HepG2 (cell line): ENCODE measurements at regions not wholly inside any gene's neighbourhood (a gene's known extent, or its start where the extent isn't known, plus 50 kb on each side); places are given as distances from the start of the nearest gene placed in this dataset.

Experiments used
- ATAC-seq: fragments of 200-7000 bp; cut with Tn5 transposase; 3 replicates; pipeline ENCODE4 v1.9.1; 2020; ENCODE audit warnings: mild to moderate bottlenecking, moderate library complexity
- BruUV-seq: library from RNA; stranded (reverse); fragments of 400-500 nt; replicated peaks from 2 replicates; lab custom pipeline; 2021; lab: Mats Ljungman, UMichigan
- CTCF ChIA-PET: fragments of 300-600 bp; formaldehyde crosslinking; extraction: SDS; loops from one replicate; lab custom pipeline; 2021; ENCODE audit warnings: low total read pairs, inconsistent platforms, low intra/inter-chr PET ratio; lab: Yijun Ruan, JAX
- POLR2A ChIA-PET: fragments of 350-600 bp; sonication (Branson Sonifier 250); formaldehyde crosslinking; loops from one replicate; lab custom pipeline; 2020; ENCODE audit warnings: antibody characterized with exemption, inconsistent platforms; lab: Yijun Ruan, JAX
- DNase-seq: peaks from one replicate; pipeline ENCODE4 v3.0.0-alpha.2; 2015; ENCODE audit warnings: low spot score
- FAIRE-seq: peaks from 3 replicates; lab custom pipeline; 2011; peaks lifted over from hg19 to GRCh38; lab: Jason Lieb, UNC
- H2AFZ ChIP-seq: one replicate; pipeline ENCODE4 v1.6.1; 2011; ENCODE audit warnings: low read length, inconsistent platforms
- H3K27ac ChIP-seq: fragments of 300-600 bp; 3 replicates; pipeline ENCODE4 v1.8.0; 2011; ENCODE audit warnings: mixed run types, mild to moderate bottlenecking, mixed read lengths, low read length, inconsistent platforms; ENCODE audit not compliant: insufficient read depth; ENCODE audit errors: extremely low read length
- H3K27me3 ChIP-seq, 2 experiments: fragments of 200-600 bp in 1 of 2; 2 replicates in 1 of 2; 3 replicates in 1 of 2; pipeline versions ENCODE4 v1.6.0 to v1.8.0; 2011; ENCODE audit warnings: low read length in 2 of 2, mild to moderate bottlenecking in 2 of 2, moderate library complexity in 2 of 2, inconsistent platforms in 1 of 2; ENCODE audit not compliant: insufficient read depth in 2 of 2, control insufficient read depth in 1 of 2
- H3K36me3 ChIP-seq, 2 experiments: fragments of 200-600 bp in 1 of 2; replicated peaks in 1 of 2; 2 replicates in 1 of 2; 3 replicates in 1 of 2; pipeline versions ENCODE4 v1.5.1 to v1.8.0; 2011; ENCODE audit warnings: low read length in 2 of 2, inconsistent platforms in 1 of 2; ENCODE audit not compliant: insufficient read depth in 2 of 2, control insufficient read depth in 1 of 2
- H3K4me1 ChIP-seq: 2 replicates; pipeline ENCODE4 v1.5.1; 2012; ENCODE audit warnings: low read length, inconsistent platforms; ENCODE audit not compliant: insufficient read depth
- H3K4me2 ChIP-seq: 2 replicates; pipeline ENCODE4 v1.6.0; 2011; ENCODE audit warnings: low read depth, low read length, inconsistent platforms
- H3K4me3 ChIP-seq, 3 experiments: fragments of 200-600 bp in 1 of 3; sonication (generic), shearing (Covaris generic) in 1 of 3; replicated peaks in 1 of 3; 2 replicates each; pipeline ENCODE4 v1.5.1; 2011 to 2016; ENCODE audit warnings: low read length in 3 of 3, inconsistent platforms in 2 of 3, low read depth in 2 of 3, mild to moderate bottlenecking in 2 of 3, control low read depth in 1 of 3, mixed read lengths in 1 of 3; ENCODE audit not compliant: insufficient read depth in 1 of 3
- H3K79me2 ChIP-seq: one replicate; pipeline ENCODE4 v1.6.1; 2011; ENCODE audit warnings: low read length, inconsistent platforms; ENCODE audit not compliant: insufficient read depth
- H3K9ac ChIP-seq: 2 replicates; pipeline ENCODE4 v1.6.0; 2011; ENCODE audit warnings: mild to moderate bottlenecking, low read depth, low read length, inconsistent platforms; ENCODE audit not compliant: insufficient read depth
- H3K9me3 ChIP-seq: 2 replicates; pipeline ENCODE4 v1.5.1; 2012; ENCODE audit warnings: mild to moderate bottlenecking, low read length
- H4K20me1 ChIP-seq: 2 replicates; pipeline ENCODE4 v1.6.0; 2011; ENCODE audit warnings: inconsistent platforms, mild to moderate bottlenecking, low read length, moderate library complexity; ENCODE audit not compliant: insufficient read depth
- FOXM1 ChIP-seq: sonication (generic); formaldehyde crosslinking; IDR thresholded peaks from 2 replicates; pipeline ENCODE4 v1.5.0; 2020; ENCODE audit warnings: missing genetic modification reagents
- MNT ChIP-seq: fragments of 450-650 bp; IDR thresholded peaks from 2 replicates; pipeline ENCODE4 v1.6.1; 2016
- ZBTB8A ChIP-seq: sonication (generic); formaldehyde crosslinking; IDR thresholded peaks from 2 replicates; pipeline ENCODE4 v1.4.0; 2020; ENCODE audit warnings: mild to moderate bottlenecking, low read depth, missing genetic modification reagents, borderline replicate concordance
- ZNF614 ChIP-seq: IDR thresholded peaks from 2 replicates; pipeline ENCODE4 v1.6.1; 2018; ENCODE audit warnings: missing biosample characterization, missing genetic modification reagents, inconsistent platforms, borderline replicate concordance
- WGBS: methylation state at CpG from one replicate; pipeline ENCODE4 v1.1.6; 2017; ENCODE audit warnings: low lambda C conversion rate; 5-methylcytosine and 5-hydroxymethylcytosine counted together
- in situ Hi-C: cut with HindIII; loops from 2 replicates; pipeline ENCODE4 v1.10.0; 2017; ENCODE audit warnings: low pct_unique_long_range_greater_than_20kb; ENCODE audit not compliant: extremely low pct_ligation_motif_present
- intact Hi-C: fragments of 100-400 bp; cut with micrococcal nuclease; formaldehyde crosslinking; loops from one replicate; pipeline ENCODE4 v1.10.0; 2022; ENCODE audit not compliant: unreplicated experiment

- TF ChIP-seq FOXM1 (CRISPR knock-in tag) (no peak), ZNF614 (CRISPR knock-in tag) (no peak)
Measured at GRCh38 chr17:36731811-36732210, 130.4 kb downstream of the MRM1 start (continued).

GRCh38 chr17:36732351-36732750, 131.0 kb downstream of the MRM1 start:
- 37% methylated on average over 5 of the region's 5 CpGs for WGBS
- peaks cover 5 to 60% of the 10 kb centered on the region in 2 experiments for H3K27me3 ChIP-seq

More at GRCh38 chr17:36732351-36732750, 131.0 kb downstream of the MRM1 start:
- no peaks in the 10 kb centered on the region for H3K9me3 ChIP-seq
- H3K4me2 ChIP-seq: no peak overlapping the region
- no peak for DNase-seq
- H3K4me3 ChIP-seq: no peak overlapping the region
- CTCF ChIA-PET: no interaction called here
- ATAC-seq: no peak
- H3K27ac ChIP-seq: no peak overlapping the region
- H3K36me3 ChIP-seq: no peaks in the 10 kb centered on the region
- H3K79me2 ChIP-seq: no peaks in the 10 kb centered on the region
- POLR2A ChIA-PET: no interaction called here
- intact Hi-C loops: no loop called here
- no peak overlapping the region for H3K9ac ChIP-seq
- in situ Hi-C loops: no loop called here
- no TSS peak for BruUV-seq
- 0 out of 2 replicates have a peak, but pooled peaks have one; percentile 16 for TF ChIP-seq MNT
- no peak for TF ChIP-seq ZBTB8A (CRISPR knock-in tag)
- no peak overlapping the region for H2AFZ ChIP-seq
- no peaks in the 10 kb centered on the region for H3K4me1 ChIP-seq
- no peaks in the 10 kb centered on the region for H4K20me1 ChIP-seq
- no peak for FAIRE-seq
